HG03097 (cell line): ENCODE measurements at regions not wholly inside any gene's neighbourhood (a gene's known extent, or its start where the extent isn't known, plus 50 kb on each side); places are given as distances from the start of the nearest gene placed in this dataset.

Experiments used
- ATAC-seq: cut with Tn5 transposase; IDR thresholded peaks from one replicate; pipeline ENCODE4 v1.9.1; 2021; ENCODE audit not compliant: unreplicated experiment, low FRiP score

GRCh38 chr7:81534446-81534845, 235.4 kb downstream of the HGF start:
- no peak for ATAC-seq

- ATAC-seq: no peak
These were observed 235.9 kb downstream of the HGF start for GRCh38 chr7:81533931-81534330.

GRCh38 chr7:81533426-81533825, 236.4 kb downstream of the HGF start:
- ATAC-seq: no peak

GRCh38 chr7:81529785-81530184, 240.1 kb downstream of the HGF start:
- ATAC-seq: no peak

- ATAC-seq: no peak
These were observed 242.2 kb downstream of the HGF start for GRCh38 chr7:81527651-81528050.

GRCh38 chr7:81526971-81527370, 242.9 kb downstream of the HGF start:
- no peak for ATAC-seq

- ATAC-seq: no peak
These were observed 244.0 kb downstream of the HGF start for GRCh38 chr7:81525841-81526240.

GRCh38 chr7:81519886-81520285, 250.0 kb downstream of the HGF start:
- no peak for ATAC-seq

GRCh38 chr7:81516898-81517297, 252.9 kb downstream of the HGF start:
- no peak for ATAC-seq

- ATAC-seq: no peak
These were observed 254.8 kb downstream of the HGF start for GRCh38 chr7:81515009-81515408.

GRCh38 chr7:81514546-81514945, 255.3 kb downstream of the HGF start:
- ATAC-seq: no peak

GRCh38 chr7:81510122-81510521, 259.7 kb downstream of the HGF start:
- no peak for ATAC-seq

GRCh38 chr7:81507221-81507620, 262.6 kb downstream of the HGF start:
- no peak for ATAC-seq

- ATAC-seq: no peak
These were observed 263.2 kb downstream of the HGF start for GRCh38 chr7:81506609-81507008.

GRCh38 chr7:81503771-81504170, 266.1 kb downstream of the HGF start:
- no peak for ATAC-seq

GRCh38 chr7:81503336-81503735, 266.5 kb downstream of the HGF start:
- ATAC-seq: no peak

- no peak for ATAC-seq
These were observed 268.6 kb downstream of the HGF start for GRCh38 chr7:81501220-81501619.

- ATAC-seq: no peak
These were observed 269.2 kb downstream of the HGF start for GRCh38 chr7:81500631-81501030.

- ATAC-seq: no peak
These were observed 270.4 kb downstream of the HGF start for GRCh38 chr7:81499262-81500116.

- ATAC-seq: no peak
These were observed 271.7 kb downstream of the HGF start for GRCh38 chr7:81498176-81498575.

GRCh38 chr7:81492910-81493309, 276.9 kb downstream of the HGF start:
- ATAC-seq: no peak

GRCh38 chr7:81492240-81492639, 277.6 kb downstream of the HGF start:
- ATAC-seq: no peak

GRCh38 chr7:81491573-81491972, 278.3 kb downstream of the HGF start:
- ATAC-seq: no peak
